ENCODE measurements at regions not wholly inside any gene's neighbourhood (a gene's known extent, or its start where the extent isn't known, plus 50 kb on each side); places are given as distances from the start of the nearest gene placed in this dataset.

DNA sequence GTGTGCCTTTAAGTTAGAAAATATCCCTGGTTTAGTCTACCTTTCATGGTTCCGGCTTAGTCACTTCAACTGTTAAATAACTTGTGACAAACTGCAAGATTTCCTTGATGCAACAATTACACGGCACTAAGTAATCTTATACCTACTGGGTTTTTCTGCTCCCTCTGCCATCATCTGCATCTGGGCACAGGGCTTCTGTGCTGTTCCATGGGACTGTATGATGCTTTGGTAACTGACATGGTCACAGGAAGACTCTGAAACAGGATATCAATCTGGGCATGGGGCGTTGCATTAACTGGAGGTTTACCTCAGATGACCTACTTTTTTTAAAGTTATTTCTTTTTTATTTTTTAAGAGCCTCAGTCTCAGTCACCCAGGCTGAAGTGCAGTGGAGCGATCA lies 365.4 kb downstream of the SS18 start:
- no peaks in the 10 kb centered on the region for H4K20me1 ChIP-seq (replicated peaks; ENCODE audit: insufficient read depth)
- Mint-ChIP-seq H3K4me1 (peaks cover 22% of the 10 kb centered on the region), H3K27ac (no peak overlapping the region), H3K4me3 (no peak overlapping the region), H3K36me3 (ENCODE audit: low read depth) (peaks cover 8% of the 10 kb centered on the region), H3K27me3 (ENCODE audit: insufficient read depth, low read depth, poor library complexity) (peaks cover 8% of the 10 kb centered on the region), H3K9me3 (peaks cover 12% of the 10 kb centered on the region)
- H3K4me3 ChIP-seq, result no peak overlapping the region
- no peaks in the 10 kb centered on the region for H3K9me2 ChIP-seq (ENCODE audit: insufficient read depth)
- no peak overlapping the region for H2AFZ ChIP-seq
- H3F3A ChIP-seq (replicated peaks; ENCODE audit: low read depth), result no peaks in the 10 kb centered on the region
- ATAC-seq (no peak), DNase-seq (ENCODE audit: low spot score) (no peak)
- TF ChIP-seq NANOG (IDR thresholded peaks at IDR 0.05; ENCODE audit: borderline replicate concordance) (no peak), EZH2phosphoT487 (IDR thresholded peaks at IDR 0.05; ENCODE audit: unreplicated experiment) (no peak), ZNF114 (CRISPR knock-in tag; IDR thresholded peaks at IDR 0.05) (no peak), POLR2AphosphoS5 (IDR thresholded peaks at IDR 0.05; ENCODE audit: low read depth) (no peak), ZNF331 (CRISPR knock-in tag; IDR thresholded peaks at IDR 0.05; ENCODE audit: low read depth) (no peak)
- TF ChIP-seq, protein P1, sequence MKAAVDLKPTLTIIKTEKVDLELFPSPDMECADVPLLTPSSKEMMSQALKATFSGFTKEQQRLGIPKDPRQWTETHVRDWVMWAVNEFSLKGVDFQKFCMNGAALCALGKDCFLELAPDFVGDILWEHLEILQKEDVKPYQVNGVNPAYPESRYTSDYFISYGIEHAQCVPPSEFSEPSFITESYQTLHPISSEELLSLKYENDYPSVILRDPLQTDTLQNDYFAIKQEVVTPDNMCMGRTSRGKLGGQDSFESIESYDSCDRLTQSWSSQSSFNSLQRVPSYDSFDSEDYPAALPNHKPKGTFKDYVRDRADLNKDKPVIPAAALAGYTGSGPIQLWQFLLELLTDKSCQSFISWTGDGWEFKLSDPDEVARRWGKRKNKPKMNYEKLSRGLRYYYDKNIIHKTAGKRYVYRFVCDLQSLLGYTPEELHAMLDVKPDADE (IDR thresholded peaks at IDR 0.05), result no peak
- TF ChIP-seq, protein P2, sequence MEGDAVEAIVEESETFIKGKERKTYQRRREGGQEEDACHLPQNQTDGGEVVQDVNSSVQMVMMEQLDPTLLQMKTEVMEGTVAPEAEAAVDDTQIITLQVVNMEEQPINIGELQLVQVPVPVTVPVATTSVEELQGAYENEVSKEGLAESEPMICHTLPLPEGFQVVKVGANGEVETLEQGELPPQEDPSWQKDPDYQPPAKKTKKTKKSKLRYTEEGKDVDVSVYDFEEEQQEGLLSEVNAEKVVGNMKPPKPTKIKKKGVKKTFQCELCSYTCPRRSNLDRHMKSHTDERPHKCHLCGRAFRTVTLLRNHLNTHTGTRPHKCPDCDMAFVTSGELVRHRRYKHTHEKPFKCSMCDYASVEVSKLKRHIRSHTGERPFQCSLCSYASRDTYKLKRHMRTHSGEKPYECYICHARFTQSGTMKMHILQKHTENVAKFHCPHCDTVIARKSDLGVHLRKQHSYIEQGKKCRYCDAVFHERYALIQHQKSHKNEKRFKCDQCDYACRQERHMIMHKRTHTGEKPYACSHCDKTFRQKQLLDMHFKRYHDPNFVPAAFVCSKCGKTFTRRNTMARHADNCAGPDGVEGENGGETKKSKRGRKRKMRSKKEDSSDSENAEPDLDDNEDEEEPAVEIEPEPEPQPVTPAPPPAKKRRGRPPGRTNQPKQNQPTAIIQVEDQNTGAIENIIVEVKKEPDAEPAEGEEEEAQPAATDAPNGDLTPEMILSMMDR (conservative IDR thresholded peaks at IDR 0.05; ENCODE audit: low read depth in 2 of 2), result no peak
- TF ChIP-seq, protein P3, sequence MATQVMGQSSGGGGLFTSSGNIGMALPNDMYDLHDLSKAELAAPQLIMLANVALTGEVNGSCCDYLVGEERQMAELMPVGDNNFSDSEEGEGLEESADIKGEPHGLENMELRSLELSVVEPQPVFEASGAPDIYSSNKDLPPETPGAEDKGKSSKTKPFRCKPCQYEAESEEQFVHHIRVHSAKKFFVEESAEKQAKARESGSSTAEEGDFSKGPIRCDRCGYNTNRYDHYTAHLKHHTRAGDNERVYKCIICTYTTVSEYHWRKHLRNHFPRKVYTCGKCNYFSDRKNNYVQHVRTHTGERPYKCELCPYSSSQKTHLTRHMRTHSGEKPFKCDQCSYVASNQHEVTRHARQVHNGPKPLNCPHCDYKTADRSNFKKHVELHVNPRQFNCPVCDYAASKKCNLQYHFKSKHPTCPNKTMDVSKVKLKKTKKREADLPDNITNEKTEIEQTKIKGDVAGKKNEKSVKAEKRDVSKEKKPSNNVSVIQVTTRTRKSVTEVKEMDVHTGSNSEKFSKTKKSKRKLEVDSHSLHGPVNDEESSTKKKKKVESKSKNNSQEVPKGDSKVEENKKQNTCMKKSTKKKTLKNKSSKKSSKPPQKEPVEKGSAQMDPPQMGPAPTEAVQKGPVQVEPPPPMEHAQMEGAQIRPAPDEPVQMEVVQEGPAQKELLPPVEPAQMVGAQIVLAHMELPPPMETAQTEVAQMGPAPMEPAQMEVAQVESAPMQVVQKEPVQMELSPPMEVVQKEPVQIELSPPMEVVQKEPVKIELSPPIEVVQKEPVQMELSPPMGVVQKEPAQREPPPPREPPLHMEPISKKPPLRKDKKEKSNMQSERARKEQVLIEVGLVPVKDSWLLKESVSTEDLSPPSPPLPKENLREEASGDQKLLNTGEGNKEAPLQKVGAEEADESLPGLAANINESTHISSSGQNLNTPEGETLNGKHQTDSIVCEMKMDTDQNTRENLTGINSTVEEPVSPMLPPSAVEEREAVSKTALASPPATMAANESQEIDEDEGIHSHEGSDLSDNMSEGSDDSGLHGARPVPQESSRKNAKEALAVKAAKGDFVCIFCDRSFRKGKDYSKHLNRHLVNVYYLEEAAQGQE (IDR thresholded peaks at IDR 0.05; ENCODE audit: unreplicated experiment), result no peak
- H3K79me2 ChIP-seq (replicated peaks; ENCODE audit: insufficient read depth), result no peaks in the 10 kb centered on the region
- no peaks in the 10 kb centered on the region for H3K36me3 ChIP-seq (ENCODE audit: insufficient read depth)
- no peak overlapping the region for H3K4me2 ChIP-seq
- H3K27me3 ChIP-seq (ENCODE audit: insufficient read depth), result no peaks in the 10 kb centered on the region
- peaks cover 3% of the 10 kb centered on the region; the same call in 1 of the 2 replicates for H3K4me1 ChIP-seq (ENCODE audit: insufficient read depth)
- H3K27ac ChIP-seq (ENCODE audit: low read depth), result no peak overlapping the region

DNA sequence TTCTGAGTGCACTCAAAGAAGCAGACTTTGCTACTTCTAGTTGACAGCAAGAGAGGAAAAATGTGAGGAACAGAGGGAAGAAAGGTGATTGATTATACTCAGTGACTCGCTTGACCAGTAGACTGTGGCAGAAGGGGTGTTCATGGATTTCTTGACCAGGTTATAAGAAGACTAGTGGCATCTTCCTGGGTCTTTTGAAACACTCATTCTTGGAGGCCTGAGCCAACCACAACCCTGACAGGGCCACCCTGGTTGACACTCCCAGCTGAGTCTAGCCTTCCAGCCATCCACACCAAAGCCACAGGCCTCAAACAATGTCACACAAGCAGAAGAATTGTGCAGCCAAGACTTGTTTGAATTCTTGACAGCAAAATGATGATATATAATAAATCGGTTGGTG lies 366.3 kb downstream of the SS18 start:
- no peaks in the 10 kb centered on the region for H3K36me3 ChIP-seq (ENCODE audit: insufficient read depth)
- peaks cover 3% of the 10 kb centered on the region; the same call in 1 of the 2 replicates for H3K4me1 ChIP-seq (ENCODE audit: insufficient read depth)
- no peaks in the 10 kb centered on the region for H3K27me3 ChIP-seq (ENCODE audit: insufficient read depth)
- ATAC-seq, result no peak
- no peaks in the 10 kb centered on the region for H3K9me2 ChIP-seq (ENCODE audit: insufficient read depth)
- Mint-ChIP-seq H3K36me3 (ENCODE audit: low read depth) (peaks cover 7% of the 10 kb centered on the region; the same call in 2 of the 3 replicates), H3K4me3 (no peak overlapping the region), H3K9me3 (peaks cover 9% of the 10 kb centered on the region), H3K4me1 (peaks cover 13% of the 10 kb centered on the region), H3K27me3 (ENCODE audit: insufficient read depth, low read depth, poor library complexity) (peaks cover 8% of the 10 kb centered on the region), H3K27ac (no peak overlapping the region)
- H2AFZ ChIP-seq, result no peak overlapping the region
- no peak overlapping the region for H3K4me2 ChIP-seq
- no peaks in the 10 kb centered on the region for H4K20me1 ChIP-seq (replicated peaks; ENCODE audit: insufficient read depth)
- no peak overlapping the region for H3K4me3 ChIP-seq
- no peak for DNase-seq (ENCODE audit: low spot score)
- no peaks in the 10 kb centered on the region for H3F3A ChIP-seq (replicated peaks; ENCODE audit: low read depth)
- H3K79me2 ChIP-seq (replicated peaks; ENCODE audit: insufficient read depth), result no peaks in the 10 kb centered on the region
- H3K27ac ChIP-seq (ENCODE audit: low read depth), result no peak overlapping the region
- TF ChIP-seq NANOG (IDR thresholded peaks at IDR 0.05; ENCODE audit: borderline replicate concordance) (no peak), EZH2phosphoT487 (IDR thresholded peaks at IDR 0.05; ENCODE audit: unreplicated experiment) (no peak), EZH2 (IDR thresholded peaks at IDR 0.05; ENCODE audit: low read depth, unreplicated experiment) (no peak)
- TF ChIP-seq, protein P4, sequence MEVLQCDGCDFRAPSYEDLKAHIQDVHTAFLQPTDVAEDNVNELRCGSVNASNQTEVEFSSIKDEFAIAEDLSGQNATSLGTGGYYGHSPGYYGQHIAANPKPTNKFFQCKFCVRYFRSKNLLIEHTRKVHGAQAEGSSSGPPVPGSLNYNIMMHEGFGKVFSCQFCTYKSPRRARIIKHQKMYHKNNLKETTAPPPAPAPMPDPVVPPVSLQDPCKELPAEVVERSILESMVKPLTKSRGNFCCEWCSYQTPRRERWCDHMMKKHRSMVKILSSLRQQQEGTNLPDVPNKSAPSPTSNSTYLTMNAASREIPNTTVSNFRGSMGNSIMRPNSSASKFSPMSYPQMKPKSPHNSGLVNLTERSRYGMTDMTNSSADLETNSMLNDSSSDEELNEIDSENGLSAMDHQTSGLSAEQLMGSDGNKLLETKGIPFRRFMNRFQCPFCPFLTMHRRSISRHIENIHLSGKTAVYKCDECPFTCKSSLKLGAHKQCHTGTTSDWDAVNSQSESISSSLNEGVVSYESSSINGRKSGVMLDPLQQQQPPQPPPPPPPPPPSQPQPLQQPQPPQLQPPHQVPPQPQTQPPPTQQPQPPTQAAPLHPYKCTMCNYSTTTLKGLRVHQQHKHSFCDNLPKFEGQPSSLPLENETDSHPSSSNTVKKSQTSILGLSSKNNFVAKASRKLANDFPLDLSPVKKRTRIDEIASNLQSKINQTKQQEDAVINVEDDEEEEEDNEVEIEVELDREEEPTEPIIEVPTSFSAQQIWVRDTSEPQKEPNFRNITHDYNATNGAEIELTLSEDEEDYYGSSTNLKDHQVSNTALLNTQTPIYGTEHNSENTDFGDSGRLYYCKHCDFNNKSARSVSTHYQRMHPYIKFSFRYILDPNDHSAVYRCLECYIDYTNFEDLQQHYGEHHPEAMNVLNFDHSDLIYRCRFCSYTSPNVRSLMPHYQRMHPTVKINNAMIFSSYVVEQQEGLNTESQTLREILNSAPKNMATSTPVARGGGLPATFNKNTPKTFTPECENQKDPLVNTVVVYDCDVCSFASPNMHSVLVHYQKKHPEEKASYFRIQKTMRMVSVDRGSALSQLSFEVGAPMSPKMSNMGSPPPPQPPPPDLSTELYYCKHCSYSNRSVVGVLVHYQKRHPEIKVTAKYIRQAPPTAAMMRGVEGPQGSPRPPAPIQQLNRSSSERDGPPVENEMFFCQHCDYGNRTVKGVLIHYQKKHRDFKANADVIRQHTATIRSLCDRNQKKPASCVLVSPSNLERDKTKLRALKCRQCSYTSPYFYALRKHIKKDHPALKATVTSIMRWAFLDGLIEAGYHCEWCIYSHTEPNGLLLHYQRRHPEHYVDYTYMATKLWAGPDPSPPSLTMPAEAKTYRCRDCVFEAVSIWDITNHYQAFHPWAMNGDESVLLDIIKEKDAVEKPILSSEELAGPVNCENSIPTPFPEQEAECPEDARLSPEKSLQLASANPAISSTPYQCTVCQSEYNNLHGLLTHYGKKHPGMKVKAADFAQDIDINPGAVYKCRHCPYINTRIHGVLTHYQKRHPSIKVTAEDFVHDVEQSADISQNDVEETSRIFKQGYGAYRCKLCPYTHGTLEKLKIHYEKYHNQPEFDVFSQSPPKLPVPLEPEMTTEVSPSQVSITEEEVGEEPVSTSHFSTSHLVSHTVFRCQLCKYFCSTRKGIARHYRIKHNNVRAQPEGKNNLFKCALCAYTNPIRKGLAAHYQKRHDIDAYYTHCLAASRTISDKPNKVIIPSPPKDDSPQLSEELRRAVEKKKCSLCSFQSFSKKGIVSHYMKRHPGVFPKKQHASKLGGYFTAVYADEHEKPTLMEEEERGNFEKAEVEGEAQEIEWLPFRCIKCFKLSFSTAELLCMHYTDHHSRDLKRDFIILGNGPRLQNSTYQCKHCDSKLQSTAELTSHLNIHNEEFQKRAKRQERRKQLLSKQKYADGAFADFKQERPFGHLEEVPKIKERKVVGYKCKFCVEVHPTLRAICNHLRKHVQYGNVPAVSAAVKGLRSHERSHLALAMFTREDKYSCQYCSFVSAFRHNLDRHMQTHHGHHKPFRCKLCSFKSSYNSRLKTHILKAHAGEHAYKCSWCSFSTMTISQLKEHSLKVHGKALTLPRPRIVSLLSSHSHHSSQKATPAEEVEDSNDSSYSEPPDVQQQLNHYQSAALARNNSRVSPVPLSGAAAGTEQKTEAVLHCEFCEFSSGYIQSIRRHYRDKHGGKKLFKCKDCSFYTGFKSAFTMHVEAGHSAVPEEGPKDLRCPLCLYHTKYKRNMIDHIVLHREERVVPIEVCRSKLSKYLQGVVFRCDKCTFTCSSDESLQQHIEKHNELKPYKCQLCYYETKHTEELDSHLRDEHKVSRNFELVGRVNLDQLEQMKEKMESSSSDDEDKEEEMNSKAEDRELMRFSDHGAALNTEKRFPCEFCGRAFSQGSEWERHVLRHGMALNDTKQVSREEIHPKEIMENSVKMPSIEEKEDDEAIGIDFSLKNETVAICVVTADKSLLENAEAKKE (CRISPR knock-in tag; IDR thresholded peaks at IDR 0.05), result no peak

Data from GM23338 (cell line).